ENCODE measurements at regions not wholly inside any gene's neighbourhood (a gene's known extent, or its start where the extent isn't known, plus 50 kb on each side); places are given as distances from the start of the nearest gene placed in this dataset.

DNA sequence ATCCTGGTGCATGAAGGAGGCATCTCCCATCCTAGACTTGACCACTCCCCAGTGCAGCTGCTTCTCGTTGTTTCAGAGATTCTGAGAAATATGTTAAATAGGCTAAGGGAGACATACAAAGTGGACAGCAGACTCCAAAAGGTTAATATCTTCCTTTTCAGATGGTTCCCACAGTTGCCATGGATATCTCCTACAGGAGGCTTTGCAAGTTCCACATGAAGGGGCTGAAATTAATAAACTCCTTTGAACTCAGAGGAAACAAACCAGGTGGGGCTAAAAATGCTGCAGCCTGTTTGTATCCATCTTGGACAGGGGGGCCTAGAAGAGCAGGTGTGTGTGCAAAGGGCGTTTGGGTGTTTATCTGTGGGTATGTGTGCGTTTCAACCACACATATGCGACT, 257.4 kb upstream of the XYLT1 start:
- no peak for DNase-seq

DNA sequence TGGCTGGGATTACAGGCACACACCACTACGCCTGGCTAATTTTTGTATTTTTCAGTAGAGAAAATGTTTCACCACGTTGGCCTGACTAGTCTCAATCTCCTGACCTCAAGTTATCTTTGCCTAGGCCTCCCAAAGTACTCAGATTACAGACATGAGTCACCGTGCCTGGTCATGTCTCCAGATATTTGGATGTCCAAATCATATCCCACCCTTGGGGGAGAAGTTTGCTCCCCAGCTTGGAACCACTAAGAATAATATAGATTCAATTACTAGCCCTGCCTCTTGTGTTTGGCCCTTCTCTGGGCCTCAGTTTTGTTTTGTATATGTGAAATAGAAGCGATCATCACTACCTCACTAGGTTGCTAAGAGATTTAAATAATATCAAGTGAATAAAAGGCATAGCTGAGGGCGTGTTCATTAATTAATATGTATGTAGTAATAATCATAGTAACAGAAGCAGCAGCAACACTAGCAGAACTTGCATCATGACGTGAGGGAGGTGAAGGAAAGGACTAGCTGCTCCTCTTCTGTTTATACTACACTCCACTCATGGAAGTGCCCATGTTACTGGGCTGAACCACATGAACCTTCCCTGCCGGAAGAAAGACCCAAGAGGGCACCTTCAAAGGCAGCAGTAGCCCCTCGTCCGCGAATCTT, 253.6 kb upstream of the XYLT1 start:
- no peak for DNase-seq

GRCh38 chr16:17723531-17724134, 252.9 kb upstream of the XYLT1 start:
- no peak for DNase-seq

- DNase-seq: no peak
Measured at GRCh38 chr16:17718495-17718894, 247.7 kb upstream of the XYLT1 start.

DNA sequence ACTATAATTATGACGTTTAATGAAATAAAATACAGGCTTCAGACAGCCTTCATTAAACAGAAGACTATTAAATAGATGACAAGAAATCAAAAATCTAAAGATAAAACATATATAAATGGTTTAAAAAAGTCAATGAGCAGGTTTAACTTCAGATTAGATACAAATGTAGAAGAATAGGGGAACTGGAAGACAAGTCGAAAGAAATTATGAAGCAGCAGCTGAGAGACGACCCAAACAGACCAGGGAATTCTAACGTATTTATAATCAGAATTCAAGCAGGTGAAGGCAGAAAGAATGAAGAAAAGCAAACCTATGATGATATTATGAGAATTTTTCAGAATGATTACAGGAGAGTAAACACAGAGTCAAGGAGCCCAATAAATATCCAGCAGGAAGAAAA, 235.1 kb upstream of the XYLT1 start:
- DNase-seq: no peak

GRCh38 chr16:17696616-17697015, 225.9 kb upstream of the XYLT1 start:
- no peak for DNase-seq

DNA sequence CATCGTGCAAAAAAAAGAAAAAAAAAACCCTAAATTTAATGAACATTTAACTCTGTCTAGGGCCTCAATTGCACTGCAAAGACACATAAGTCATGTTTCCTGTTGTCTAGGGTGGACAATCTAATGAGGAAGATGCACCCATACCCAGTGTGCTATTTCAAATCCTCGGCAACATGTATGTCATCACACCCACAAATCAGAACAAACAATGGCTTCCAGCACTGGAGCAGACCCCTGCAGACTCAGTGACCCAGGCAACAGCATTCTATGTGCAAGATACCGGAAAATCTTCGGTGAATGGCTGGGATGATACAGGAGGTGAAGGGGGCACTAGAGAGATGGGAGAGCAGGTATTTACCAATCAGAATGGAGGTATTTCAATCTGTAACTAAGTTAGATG, 221.7 kb upstream of the XYLT1 start:
- no peak for DNase-seq

- DNase-seq: no peak
Measured at GRCh38 chr16:17691899-17692176, 221.1 kb upstream of the XYLT1 start.

- no peak for DNase-seq
Measured at GRCh38 chr16:17691106-17691898, 220.5 kb upstream of the XYLT1 start.

- no peak for DNase-seq
Measured at GRCh38 chr16:17685447-17685846, 214.7 kb upstream of the XYLT1 start.

GRCh38 chr16:17683281-17683680, 212.5 kb upstream of the XYLT1 start:
- no peak for DNase-seq

- no peak for DNase-seq
Measured at GRCh38 chr16:17676171-17676570, 205.4 kb upstream of the XYLT1 start.

DNA sequence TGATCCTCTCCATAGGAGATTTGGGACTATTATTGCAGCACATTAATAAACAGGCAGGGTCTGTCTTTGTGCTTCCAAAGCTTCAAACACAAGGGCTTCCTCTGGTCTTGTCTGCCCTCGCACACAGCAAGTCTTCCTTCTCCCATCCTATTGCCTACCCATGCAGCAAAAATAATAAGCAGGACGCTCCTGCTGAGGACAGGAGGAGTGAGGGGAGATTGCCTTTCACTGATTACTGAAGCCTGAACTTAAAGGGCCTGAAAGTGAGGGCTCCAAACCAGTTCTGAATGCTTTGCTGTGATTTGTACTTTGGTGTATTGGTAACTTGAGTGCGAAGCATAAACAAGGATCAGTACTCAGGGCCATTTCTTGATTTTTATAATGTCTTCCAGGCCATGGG, 197.6 kb upstream of the XYLT1 start:
- DNase-seq: no peak

- no peak for DNase-seq
Measured at GRCh38 chr16:17666293-17666692, 195.5 kb upstream of the XYLT1 start.

DNA sequence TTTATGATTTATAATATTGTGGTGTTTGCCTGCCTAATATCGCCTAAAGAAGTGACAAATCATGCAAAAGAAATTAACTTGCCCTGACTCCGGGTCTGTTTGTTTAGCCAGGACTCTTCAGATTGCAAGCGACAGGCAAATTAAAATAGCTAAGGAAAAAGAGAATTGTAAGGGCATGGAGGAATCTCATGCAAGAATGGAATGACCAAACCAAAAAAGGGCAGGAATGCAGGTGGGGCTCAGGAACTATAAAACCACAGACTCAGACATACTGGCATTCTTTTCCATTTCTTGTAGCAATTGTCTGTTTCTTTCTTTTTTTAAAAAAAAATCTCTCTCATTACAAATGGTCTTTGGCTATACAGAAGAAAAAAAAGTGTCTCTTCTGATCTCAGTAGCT, 188.1 kb upstream of the XYLT1 start:
- DNase-seq: no peak

DNA sequence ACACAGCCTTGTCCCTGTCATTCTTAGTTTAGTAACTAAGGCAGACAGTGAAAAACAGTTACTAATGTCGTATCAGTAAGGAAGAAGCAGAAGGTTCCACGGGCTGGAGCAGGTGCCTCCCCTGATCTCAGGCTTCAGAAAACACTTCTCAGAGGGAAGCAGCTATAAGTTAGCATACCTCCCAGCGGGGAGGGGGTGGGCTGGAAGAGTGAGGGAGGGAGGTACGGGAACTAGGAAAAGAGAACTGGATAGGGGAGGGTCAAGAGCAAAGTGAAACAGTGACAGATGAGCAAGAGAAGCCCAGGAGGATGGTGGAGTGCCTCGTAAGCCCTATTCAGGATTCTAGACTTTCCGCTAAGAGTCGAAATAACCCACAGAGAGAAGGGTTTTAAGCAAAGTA, 186.3 kb upstream of the XYLT1 start:
- DNase-seq: no peak

GRCh38 chr16:17654571-17654970, 183.8 kb upstream of the XYLT1 start:
- no peak for DNase-seq

GRCh38 chr16:17654142-17654541, 183.4 kb upstream of the XYLT1 start:
- DNase-seq: no peak

DNA sequence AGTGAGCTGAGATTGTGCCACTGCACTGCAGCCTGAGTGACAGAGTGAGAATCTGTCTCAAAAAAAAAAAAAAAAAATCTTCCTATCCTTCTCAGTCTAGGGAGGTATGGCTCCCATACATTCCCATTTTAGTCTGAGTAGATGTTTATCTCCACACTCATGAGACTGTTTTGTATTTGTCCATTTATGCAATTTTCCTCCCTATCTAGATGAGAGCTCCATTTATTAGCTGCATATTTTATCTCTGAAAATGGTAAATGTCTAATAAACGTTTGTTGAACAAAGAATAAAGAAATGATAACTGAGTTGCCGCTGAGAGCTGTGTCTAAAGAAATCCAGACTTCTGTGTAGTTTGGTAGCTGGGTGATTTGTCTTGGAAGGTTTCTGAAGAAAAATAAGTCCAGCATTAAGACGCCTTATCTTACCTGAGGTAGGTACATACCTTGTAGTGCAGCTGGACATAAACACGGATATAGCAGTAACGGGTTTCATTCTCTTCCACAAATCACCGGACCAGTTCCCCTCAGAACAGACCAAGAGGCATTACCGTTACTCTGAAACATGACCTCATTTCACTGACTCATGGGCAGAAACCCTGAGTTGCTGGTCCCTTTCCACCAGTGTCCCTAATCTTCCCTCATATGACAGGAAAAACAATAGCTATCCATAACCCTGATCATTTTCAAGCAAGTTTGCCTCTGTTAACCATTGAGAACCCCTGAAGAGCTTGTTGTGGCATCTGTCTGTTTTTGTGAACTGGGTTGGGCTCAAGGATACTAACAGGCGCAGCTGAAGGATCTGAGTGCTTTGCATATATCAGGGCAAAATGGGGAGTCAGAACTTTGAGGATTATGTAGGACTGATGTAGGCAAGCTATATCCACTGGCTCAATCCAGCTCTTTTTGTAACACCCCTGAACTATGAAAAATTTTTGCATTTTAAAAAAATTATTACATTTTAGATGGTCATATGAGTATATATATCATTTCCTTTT, 177.4 kb upstream of the XYLT1 start:
- no peak for DNase-seq

DNA sequence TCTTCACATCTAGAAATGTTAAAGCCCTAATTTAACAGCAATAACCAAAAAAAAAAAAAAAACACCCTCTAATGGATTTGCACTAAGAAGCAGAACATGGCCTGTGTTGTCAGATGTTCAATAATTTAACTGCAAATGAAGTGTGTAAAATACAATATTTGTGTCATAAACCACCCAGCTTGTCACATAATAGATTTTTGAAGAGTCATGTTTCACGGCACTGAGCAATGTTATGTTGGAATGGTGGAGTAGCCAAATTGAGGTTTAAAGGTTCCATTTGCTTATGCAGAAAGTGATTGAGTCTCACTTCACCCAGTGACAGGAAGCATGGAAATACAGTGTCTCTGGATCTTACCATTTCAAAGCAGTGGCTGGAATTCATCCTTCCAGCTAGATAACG, 173.2 kb upstream of the XYLT1 start:
- DNase-seq: no peak

- DNase-seq: no peak
Measured at GRCh38 chr16:17641990-17642389, 171.2 kb upstream of the XYLT1 start.

DNA sequence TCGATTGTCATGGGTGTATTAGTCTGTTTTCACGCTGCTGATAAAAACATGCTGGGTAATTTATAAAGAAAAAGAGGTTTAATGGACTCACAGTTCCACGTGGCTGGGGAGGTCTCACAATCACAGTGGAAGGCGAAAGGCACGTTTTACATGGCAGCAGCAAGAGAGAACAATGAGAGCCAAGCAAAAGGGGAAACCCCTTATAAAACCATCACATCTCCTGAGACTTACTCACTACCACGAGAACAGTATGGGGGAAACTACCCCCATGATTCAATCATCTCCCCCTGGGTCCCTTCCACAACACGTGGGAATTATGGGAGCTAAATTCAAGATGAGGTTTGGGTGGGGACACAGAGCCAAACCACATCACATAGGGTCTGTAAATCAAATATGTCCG, 167.4 kb upstream of the XYLT1 start:
- DNase-seq: no peak

- no peak for DNase-seq
Measured at GRCh38 chr16:17635183-17635582, 164.4 kb upstream of the XYLT1 start.

All from effector CD4-positive, alpha-beta T cell (primary cell).